Mucosa of descending colon (tissue), 3 donors: ENCODE measurements at regions not wholly inside any gene's neighbourhood (a gene's known extent, or its start where the extent isn't known, plus 50 kb on each side); places are given as distances from the start of the nearest gene placed in this dataset.

Source experiments
- ATAC-seq: fragments of 200-7000 bp; cut with Tn5 transposase; one replicate; pipeline ENCODE4 v1.9.1; 2020; ENCODE audit warnings: mild to moderate bottlenecking, moderate library complexity
- DNase-seq, 3 donors: peaks; one replicate each; pipeline ENCODE4 v3.0.0-alpha.2; 2020
- H3K36me3 ChIP-seq: fragments of 200-600 bp; one replicate; pipeline ENCODE4 v1.8.0; 2021; ENCODE audit warnings: low read depth, mild to moderate bottlenecking
- H3K4me1 ChIP-seq: fragments of 200-600 bp; one replicate; pipeline ENCODE4 v1.8.0; 2021; ENCODE audit warnings: low read depth, mild to moderate bottlenecking
- H3K4me3 ChIP-seq: fragments of 200-600 bp; one replicate; pipeline ENCODE4 v1.8.0; 2021; ENCODE audit warnings: mild to moderate bottlenecking
- H3K9me3 ChIP-seq: fragments of 200-600 bp; one replicate; pipeline ENCODE4 v1.8.0; 2021; ENCODE audit warnings: mild to moderate bottlenecking
- CTCF ChIP-seq: fragments of 200-600 bp; IDR thresholded peaks from one replicate; pipeline ENCODE4 v1.8.0; 2022; ENCODE audit warnings: antibody characterized with exemption, mild to moderate bottlenecking
- intact Hi-C, 2 donors: fragments of 100-400 bp; cut with DNase I in 1 of 2; cut with micrococcal nuclease in 1 of 2; formaldehyde crosslinking; loops; one replicate each; pipeline versions ENCODE4 v1.11.0 to v1.11.1; 2022; cut with DNase I, micrococcal nuclease
- donor health status: DM: no; HTN: no; CAD: no; lungs with moderate emphysema.
- donor health status: DM: no; HTN: no; CAD: no.
- donor health status: DM: no; HTN: yes; CAD: no.

- H3K36me3 ChIP-seq: no peaks in the 10 kb centered on the region
- H3K4me1 ChIP-seq: no peaks in the 10 kb centered on the region
- H3K4me3 ChIP-seq: no peak overlapping the region
- intact Hi-C loops: no loop called here
- no peak for ATAC-seq
- H3K9me3 ChIP-seq: no peaks in the 10 kb centered on the region
- no peak for TF ChIP-seq CTCF
- no peak for DNase-seq
Measured at GRCh38 chr20:24046888-24047287, 58.3 kb upstream of the GGTLC1 start.

GRCh38 chr20:24045621-24046318 lies 57.2 kb upstream of the GGTLC1 start:
- Histone ChIP-seq H3K4me1 (no peaks in the 10 kb centered on the region), H3K9me3 (no peaks in the 10 kb centered on the region), H3K36me3 (no peaks in the 10 kb centered on the region), H3K4me3 (no peak overlapping the region)
- TF ChIP-seq CTCF: no peak
- DNase-seq: no peak
- no peak for ATAC-seq
- intact Hi-C loops: no loop called here

- Histone ChIP-seq H3K4me1 (no peaks in the 10 kb centered on the region), H3K36me3 (no peaks in the 10 kb centered on the region), H3K9me3 (no peaks in the 10 kb centered on the region), H3K4me3 (no peak overlapping the region)
- ATAC-seq: no peak
- no peak for TF ChIP-seq CTCF
- intact Hi-C loops: no loop called here
- no peak for DNase-seq
Measured at GRCh38 chr20:24043294-24043693, 54.7 kb upstream of the GGTLC1 start.

GRCh38 chr20:24042646-24043045 lies 54.1 kb upstream of the GGTLC1 start:
- DNase-seq: no peak
- Histone ChIP-seq H3K4me1 (no peaks in the 10 kb centered on the region), H3K4me3 (no peak overlapping the region), H3K36me3 (no peaks in the 10 kb centered on the region), H3K9me3 (no peaks in the 10 kb centered on the region)
- intact Hi-C loops: no loop called here
- no peak for TF ChIP-seq CTCF
- ATAC-seq: no peak

GRCh38 chr20:24040896-24041459 lies 52.4 kb upstream of the GGTLC1 start:
- ATAC-seq: no peak
- TF ChIP-seq CTCF: no peak
- Histone ChIP-seq H3K9me3 (no peaks in the 10 kb centered on the region), H3K4me3 (no peak overlapping the region), H3K36me3 (no peaks in the 10 kb centered on the region), H3K4me1 (no peaks in the 10 kb centered on the region)
- intact Hi-C loops: no loop called here
- DNase-seq: no peak

- Histone ChIP-seq H3K9me3 (no peaks in the 10 kb centered on the region), H3K4me1 (no peaks in the 10 kb centered on the region), H3K4me3 (no peak overlapping the region), H3K36me3 (no peaks in the 10 kb centered on the region)
- intact Hi-C loops: no loop called here
- no peak for DNase-seq
- ATAC-seq: no peak
- no peak for TF ChIP-seq CTCF
Measured at GRCh38 chr20:24039196-24039595, 50.6 kb upstream of the GGTLC1 start.
